GM12874 (cell line): ENCODE measurements at regions not wholly inside any gene's neighbourhood (a gene's known extent, or its start where the extent isn't known, plus 50 kb on each side); places are given as distances from the start of the nearest gene placed in this dataset.

Source experiments
- TF ChIP-seq, protein P1 (sequence below): IDR thresholded peaks from 2 replicates; pipeline ENCODE4 v1.5.1; 2011; ENCODE audit warnings: low read depth, mild to moderate bottlenecking, control low read depth, low read length, moderate library complexity; ENCODE audit not compliant: insufficient read depth

DNA sequence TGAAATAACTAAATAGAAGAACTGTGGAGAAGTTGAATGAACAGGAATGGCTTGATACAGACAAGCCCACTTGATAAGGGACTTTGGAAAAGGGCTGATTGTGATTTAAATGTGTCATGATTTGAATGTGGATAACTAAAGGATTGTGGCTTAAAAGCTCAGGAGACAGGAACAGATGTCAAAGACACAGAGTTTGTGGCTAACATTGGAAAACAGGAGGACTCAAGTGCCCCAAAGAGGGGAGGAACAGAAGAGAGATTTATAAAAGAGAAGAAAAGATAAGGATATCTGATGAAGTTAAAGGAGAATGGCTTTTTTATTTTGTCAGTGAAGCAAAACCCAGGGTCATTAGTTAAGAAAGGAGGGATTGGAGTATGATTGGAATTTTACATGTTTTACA, 124.2 kb upstream of the TRPM3 start:
- TF ChIP-seq, protein P1, sequence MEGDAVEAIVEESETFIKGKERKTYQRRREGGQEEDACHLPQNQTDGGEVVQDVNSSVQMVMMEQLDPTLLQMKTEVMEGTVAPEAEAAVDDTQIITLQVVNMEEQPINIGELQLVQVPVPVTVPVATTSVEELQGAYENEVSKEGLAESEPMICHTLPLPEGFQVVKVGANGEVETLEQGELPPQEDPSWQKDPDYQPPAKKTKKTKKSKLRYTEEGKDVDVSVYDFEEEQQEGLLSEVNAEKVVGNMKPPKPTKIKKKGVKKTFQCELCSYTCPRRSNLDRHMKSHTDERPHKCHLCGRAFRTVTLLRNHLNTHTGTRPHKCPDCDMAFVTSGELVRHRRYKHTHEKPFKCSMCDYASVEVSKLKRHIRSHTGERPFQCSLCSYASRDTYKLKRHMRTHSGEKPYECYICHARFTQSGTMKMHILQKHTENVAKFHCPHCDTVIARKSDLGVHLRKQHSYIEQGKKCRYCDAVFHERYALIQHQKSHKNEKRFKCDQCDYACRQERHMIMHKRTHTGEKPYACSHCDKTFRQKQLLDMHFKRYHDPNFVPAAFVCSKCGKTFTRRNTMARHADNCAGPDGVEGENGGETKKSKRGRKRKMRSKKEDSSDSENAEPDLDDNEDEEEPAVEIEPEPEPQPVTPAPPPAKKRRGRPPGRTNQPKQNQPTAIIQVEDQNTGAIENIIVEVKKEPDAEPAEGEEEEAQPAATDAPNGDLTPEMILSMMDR: no peak

DNA sequence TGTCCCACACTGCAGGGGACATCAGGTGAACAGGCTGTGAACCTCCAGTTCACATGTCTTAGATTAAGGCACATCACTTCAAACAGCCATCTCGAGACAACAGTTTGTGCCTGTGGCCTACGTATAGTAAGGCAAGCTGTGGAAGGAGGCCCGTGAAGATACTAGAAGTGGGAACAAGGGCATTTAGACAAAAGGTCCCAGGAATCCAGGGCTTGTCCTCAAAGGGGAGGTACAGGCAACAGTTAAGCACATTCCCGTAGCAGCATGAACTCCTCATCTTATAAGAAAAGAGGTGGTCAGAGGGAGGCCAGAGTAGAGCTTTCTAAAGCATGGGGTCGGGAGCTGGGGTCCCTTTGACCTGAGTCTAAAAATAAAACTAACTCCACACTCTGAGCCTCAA, 122.5 kb upstream of the TRPM3 start:
- TF ChIP-seq, protein P1: no peak

DNA sequence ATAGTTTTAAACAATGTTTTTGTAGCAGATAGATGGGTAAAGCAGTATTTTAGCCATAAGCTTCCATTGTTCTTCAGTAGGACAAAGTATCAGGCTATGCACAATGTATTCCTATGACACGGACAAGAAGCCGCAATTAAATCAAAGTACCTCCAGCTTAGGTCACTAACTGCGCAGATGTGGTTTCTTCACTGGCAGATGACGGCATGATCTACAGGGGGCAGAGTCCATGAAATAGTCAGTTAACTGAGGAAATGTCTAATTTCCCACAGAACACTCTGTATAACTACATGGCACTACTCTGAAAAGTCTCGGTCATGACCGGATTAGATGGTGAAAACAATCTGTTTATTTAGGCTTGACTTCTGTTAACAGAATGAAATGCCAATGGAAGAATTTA, 120.7 kb upstream of the TRPM3 start:
- TF ChIP-seq, protein P1: no peak

DNA sequence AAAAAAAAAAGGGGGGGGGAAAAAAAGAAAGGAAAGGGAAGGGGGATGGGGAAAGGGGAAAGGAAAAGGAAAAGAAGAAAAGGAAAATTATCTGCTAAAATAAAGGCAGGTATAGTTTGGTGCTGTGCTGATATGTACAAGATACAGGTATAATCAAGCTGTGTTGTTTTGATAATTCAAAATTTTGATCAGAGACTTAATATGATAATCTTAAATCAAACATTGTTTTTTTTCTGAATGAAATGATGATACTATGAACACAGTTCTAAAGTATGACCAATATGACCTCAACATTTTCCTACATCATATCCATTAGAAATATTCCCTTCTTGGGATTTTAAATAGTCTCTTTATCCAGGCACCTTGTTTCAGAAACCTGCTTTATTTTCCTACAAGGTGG, 115.6 kb upstream of the TRPM3 start:
- TF ChIP-seq, protein P1: no peak

DNA sequence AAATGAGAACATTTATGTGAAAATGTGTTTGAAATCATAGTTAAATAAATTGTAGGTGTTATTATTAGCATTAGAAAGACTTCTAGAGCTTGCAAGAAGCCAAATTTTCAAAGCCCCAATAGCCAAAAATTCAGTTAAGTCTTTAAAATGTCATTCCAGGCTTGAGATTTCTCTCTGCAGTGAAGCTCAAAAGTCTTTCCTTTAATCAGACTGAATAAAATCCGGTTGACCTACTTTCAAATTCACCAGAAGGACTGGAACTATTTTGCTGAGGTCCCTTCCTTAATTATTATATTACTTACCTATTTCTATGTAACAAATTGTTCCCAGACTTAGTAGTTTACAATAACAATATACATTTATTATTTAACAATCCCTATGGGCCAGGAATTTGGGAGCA, 112.2 kb upstream of the TRPM3 start:
- TF ChIP-seq, protein P1: no peak

DNA sequence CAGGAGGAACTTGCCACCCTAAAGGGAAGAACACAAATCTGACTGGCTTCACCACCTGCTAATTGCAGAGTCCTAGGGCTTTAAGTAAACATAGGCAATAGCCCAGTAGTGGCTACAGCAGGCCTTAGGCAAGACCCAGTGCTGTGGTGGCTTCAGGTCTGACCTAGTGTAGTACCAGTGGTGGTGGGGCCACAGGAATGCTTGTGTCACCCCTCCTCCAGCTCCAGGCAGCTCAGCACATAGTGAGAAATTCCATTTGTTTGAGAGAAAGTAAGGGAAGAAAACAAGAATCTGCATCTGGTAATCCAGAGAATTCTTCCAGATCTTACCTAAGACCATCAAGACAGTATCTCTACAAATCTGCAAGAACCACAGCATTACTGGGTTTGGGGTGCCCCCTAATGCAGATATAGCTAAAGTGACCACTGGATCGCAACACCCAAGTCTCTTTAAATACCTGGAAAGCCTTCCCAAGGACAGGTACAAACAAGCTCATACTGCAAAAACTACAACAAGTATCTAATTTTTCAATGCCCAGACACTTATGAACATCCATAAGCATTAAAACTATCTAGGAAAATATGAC, 102.6 kb upstream of the TRPM3 start:
- TF ChIP-seq, protein P1: no peak

DNA sequence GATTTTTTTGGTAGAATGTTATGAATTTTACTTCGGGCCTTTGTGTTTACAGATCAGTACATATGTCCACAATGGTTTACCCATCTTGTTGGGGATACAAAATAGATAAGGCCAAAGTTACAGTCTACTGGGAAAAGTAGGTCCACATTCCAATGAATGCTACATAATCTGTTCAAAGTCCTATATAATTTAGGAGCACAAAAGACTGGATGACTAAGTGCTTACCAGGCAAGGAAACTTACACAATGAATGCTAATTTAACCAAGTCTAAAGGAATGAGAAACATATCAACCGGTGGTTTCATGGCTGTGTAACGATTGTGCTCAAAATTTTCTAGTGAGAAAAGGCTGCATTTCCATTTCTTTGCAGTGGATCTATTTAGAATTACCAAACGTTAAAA, 97.4 kb upstream of the TRPM3 start:
- TF ChIP-seq, protein P1: no peak
